ENCODE measurements at regions not wholly inside any gene's neighbourhood (a gene's known extent, or its start where the extent isn't known, plus 50 kb on each side); places are given as distances from the start of the nearest gene placed in this dataset.

DNA sequence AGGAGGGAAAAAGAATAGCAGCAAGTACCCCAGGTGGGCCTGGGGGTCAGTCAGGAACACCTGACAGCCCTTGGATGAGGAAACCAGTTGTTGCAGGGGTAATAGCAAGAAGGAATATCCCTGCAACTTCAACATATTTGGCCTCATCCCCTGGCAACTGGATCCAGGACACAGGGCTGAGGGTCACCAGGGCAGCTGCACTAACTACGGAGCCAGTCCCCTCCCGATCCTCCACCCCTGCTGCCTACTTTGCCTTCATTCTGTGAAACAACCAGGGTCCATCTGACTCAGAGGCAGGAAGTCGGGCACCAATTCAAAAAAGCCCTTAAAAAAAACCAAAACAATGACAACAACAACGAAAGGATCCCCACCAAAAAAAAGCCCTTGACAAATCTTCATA is 52.9 kb downstream of the FRMPD3 start:
- no peak for DNase-seq (ENCODE audit: insufficient read length, low spot score)
- FAIRE-seq = no peak

DNA sequence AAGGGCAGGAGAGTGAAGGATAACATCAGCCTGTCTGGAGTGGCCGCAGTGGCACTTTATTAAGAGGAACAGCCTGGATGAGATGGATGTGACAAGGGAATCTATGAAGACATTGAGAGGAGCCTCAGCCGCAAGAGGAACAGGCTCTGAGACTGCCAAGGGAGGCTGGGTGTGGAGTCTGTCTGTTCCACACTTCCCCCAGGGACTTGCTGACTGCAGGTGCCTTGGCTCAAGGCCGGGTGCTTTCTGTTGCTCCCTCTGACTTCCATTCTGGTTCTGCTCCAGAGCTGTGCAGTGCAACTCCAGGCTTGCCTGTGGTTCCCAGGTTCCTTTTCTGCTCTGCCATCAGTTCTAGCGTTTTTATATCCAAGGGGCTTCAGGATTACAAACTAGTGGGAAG is 54.6 kb downstream of the FRMPD3 start:
- FAIRE-seq = no peak
- DNase-seq (ENCODE audit: insufficient read length, low spot score) = no peak

- no peak for DNase-seq (ENCODE audit: insufficient read length, low spot score)
- FAIRE-seq = no peak
These were observed 55.8 kb downstream of the FRMPD3 start for GRCh38 chrX:107505223-107505622.

DNA sequence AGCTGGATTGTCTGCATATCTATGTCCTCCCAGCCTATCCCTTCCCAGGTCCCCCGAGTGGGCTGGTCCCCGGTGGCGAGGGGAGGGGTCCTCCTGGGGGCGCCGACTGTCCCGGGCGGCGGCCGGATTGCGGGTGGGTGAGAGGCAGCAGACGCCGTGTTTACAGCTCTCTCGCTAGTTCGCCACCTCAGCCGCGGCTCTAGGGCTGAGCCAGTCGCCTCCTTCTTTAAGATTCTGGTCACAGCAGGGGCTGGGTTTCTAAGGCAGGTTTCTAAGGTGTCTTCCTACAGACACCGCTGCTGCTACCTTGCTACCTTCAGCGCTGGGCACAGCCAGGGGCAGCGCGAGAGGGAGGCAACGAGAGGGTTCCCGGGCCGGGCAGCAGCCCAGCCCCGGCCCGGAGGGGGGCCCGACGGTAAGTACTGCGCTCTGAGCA is 57.2 kb downstream of the FRMPD3 start:
- FAIRE-seq (no peak), DNase-seq (ENCODE audit: insufficient read length, low spot score) (no peak)

DNA sequence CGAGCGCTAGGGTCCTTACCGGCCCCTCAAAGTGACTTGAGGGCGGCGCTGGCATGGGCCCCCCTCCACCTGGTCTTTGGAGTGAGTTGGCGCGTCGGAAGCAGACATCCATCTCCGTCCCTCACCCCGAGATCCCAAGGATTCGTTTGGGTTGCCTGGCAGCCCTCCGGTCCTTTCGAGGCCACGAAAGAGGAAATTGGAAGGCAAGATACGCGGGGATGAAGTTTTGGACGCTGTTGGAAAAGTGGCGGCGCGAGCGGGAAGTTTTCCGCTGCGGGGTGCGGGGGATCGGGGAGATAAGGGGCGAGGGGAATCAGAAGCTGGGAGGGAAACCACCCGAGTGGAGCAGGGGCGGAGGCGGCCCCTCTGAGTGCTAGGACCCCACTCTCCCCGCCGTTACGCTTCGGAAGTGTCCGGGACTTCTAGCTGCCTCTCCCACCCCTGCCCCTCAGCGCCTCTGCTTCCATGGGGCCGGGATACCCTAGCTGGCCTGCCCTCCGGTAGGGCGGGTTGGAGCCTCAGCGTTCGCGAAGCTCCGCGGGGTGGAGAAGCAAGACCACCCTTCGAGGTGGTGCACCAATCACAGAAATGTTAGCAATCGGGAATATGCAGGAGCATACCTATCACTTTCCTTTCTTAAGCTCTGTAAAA is 57.8 kb downstream of the FRMPD3 start:
- no peak for DNase-seq (ENCODE audit: insufficient read length, low spot score)
- FAIRE-seq = no peak

- DNase-seq (ENCODE audit: insufficient read length, low spot score) (no peak), FAIRE-seq (no peak)
These were observed 58.3 kb downstream of the FRMPD3 start for GRCh38 chrX:107507744-107508117.

- FAIRE-seq (no peak), DNase-seq (ENCODE audit: insufficient read length, low spot score) (no peak)
These were observed 59.5 kb downstream of the FRMPD3 start for GRCh38 chrX:107508925-107509324.

DNA sequence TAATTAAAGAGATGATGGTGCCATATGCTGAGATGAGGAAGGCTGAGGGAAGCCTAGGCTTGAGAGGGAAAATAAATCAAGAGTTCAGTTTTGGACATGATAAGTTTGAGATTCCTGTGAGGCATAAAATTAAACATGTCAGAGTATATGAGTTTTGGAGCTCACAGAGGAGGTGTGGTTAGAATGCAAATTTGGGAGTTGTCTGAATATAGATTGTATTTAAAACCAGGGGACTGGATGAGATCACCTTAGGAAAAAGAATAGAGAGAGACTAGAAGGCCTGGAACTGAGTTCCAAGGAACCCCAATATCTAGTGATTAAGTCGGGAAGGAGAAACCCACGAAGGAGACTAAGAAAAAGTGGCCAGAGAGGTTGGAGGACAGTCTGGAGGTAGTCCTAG is 65.5 kb downstream of the FRMPD3 start:
- DNase-seq (ENCODE audit: insufficient read length, low spot score) (no peak), FAIRE-seq (no peak)

DNA sequence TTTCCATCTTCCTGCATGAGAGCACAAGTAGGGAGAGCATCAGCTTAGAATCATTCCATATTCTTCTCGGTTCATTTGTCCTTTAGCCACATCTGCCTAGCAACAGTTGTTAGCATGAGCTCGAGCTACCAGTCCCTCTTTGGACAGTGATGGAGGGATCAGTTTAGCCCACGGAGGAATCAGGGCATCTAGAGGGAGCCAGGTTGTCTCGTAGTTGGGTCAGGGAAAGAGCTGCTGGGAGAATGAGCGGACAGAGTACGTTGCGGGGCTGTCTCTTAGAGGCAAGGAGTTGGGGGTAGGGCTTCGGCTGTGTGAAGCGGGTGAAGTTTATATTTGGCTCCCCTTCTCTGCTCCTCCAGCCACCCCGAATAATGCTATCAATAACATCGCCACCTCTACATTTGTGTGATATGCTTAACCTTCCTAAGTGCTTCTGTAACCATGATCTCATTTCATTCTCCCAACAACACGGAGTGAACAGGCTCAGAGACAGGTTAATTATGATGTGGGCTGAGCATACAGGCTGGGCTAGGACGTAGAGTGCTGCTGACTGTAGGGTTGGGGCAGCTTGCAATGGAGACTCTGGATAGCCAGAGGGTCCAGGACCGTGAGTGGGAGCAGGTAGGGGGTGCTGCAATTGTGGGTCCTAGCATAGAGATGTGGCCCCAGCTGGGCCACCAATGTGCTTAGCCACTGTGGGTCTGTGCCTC is 72.6 kb downstream of the FRMPD3 start:
- no peak for FAIRE-seq
- DNase-seq (ENCODE audit: insufficient read length, low spot score) = no peak

- no peak for DNase-seq (ENCODE audit: insufficient read length, low spot score)
- no peak for FAIRE-seq
These were observed 73.4 kb downstream of the FRMPD3 start for GRCh38 chrX:107522901-107523300.

DNA sequence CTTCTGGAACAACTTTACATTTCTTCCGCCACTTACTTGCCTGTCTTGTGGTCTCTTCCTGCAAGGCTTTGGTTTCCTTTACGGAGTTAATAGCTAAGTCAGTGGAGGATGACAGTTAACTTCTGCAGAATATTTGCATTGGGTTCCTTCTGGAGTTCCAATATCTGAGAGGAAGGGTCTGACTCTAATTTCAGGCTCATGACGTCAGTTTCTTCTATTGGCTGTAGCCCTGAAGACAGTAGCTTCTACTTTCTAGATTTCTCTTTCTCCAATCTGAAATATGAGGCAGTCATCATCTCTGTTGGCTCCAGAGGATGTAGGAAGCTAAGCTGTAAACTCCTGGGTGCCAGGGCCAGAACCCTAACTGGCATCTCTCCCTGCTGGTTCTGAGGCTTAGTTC is 76.7 kb downstream of the FRMPD3 start:
- no peak for DNase-seq (ENCODE audit: insufficient read length, low spot score)
- FAIRE-seq = no peak

DNA sequence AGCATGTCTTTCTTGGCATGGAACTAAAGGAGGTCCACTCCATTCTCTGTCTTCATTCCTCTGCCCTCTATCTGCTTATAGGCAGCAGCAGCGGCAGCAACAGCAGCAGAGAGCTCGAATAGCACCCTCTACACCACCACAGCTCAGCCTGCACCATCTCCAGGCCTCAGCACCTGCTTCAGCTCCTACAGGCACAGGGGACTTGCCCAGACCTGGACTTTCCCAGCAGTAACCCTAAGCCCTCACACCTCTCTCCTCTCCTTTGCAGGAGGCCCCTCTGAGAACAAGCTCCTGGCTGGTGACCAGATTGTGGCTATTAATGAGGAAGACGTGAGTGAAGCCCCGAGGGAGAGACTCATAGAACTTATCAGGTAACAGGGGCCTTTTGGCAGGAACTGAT is 80.7 kb downstream of the FRMPD3 start:
- DNase-seq (ENCODE audit: insufficient read length, low spot score) = no peak
- FAIRE-seq = no peak

- FAIRE-seq (no peak), DNase-seq (ENCODE audit: insufficient read length, low spot score) (no peak)
These were observed 88.4 kb downstream of the FRMPD3 start for GRCh38 chrX:107537815-107538214.

GRCh38 chrX:107541244-107541643 is 87.1 kb upstream of the PRPS1 start:
- FAIRE-seq (no peak), DNase-seq (ENCODE audit: insufficient read length, low spot score) (no peak)

DNA sequence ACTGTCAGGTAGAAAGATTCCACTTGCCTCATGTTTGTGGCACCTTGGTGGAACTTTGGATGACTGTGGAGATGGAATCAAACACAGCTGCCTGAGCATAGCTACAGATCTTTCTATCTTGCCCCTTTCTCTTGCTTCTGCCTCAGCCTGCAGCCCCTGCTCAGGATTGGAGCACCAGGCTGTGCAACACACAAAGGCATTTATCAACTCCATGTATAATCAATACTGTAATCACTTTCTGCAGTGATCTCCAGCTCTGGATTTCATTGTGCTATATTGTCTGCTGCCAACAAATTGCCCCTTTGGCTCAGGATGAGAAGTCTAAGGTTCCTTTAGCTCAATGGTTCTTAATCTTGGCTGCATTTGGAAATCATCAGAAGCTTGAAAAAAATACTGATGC is 86.3 kb upstream of the PRPS1 start:
- DNase-seq (ENCODE audit: insufficient read length, low spot score) (no peak), FAIRE-seq (no peak)

DNA sequence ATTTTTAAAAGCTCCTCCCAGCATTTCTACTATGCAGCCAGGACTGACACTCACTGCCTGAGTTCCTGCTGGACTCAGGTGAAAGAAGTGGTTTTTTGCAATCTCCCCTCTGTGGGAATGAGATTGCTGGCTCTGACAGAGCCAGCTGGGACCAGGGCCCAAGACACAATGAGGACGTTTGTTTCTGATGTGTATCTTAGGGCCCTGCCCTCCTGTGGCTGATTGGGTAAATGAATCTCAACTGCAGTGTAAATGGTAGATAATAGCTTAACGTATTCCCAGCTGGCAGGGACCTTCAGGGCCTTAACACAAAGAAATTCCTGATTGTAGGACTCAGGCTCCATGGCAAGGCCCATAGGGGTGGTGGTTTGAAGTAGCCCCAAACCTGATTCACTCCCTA is 85.8 kb upstream of the PRPS1 start:
- FAIRE-seq (no peak), DNase-seq (ENCODE audit: insufficient read length, low spot score) (no peak)

- DNase-seq (ENCODE audit: insufficient read length, low spot score) (no peak), FAIRE-seq (no peak)
These were observed 80.7 kb upstream of the PRPS1 start for GRCh38 chrX:107547621-107548020.

- no peak for FAIRE-seq
These were observed 79.5 kb upstream of the PRPS1 start for GRCh38 chrX:107548775-107549174.

DNA sequence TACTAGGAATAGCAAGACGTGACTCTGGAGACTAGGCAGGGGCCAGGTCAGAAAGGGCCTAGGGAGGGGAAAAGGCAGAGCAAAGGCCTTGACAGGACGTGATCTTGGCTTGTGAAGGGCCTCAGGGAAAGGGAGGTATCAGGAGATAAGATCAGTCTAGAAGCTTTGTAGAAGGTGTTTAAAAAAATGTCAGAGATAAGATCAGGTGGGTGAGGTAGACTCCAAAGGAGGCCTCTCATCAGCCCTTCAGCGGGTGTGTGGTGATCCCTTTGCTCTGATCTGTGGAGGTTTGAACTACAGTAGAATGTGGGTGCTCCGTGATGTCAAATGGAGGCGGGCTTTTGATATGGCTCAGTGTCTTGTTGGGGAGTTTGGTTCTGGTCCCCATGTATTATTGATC is 78.8 kb upstream of the PRPS1 start:
- DNase-seq (ENCODE audit: insufficient read length, low spot score) (no peak), FAIRE-seq (no peak)

More at GRCh38 chrX:107548775-107549174, 79.5 kb upstream of the PRPS1 start:
- DNase-seq (ENCODE audit: insufficient read length, low spot score) = no peak

GRCh38 chrX:107551546-107551945 is 76.8 kb upstream of the PRPS1 start:
- no peak for DNase-seq (ENCODE audit: insufficient read length, low spot score)

DNA sequence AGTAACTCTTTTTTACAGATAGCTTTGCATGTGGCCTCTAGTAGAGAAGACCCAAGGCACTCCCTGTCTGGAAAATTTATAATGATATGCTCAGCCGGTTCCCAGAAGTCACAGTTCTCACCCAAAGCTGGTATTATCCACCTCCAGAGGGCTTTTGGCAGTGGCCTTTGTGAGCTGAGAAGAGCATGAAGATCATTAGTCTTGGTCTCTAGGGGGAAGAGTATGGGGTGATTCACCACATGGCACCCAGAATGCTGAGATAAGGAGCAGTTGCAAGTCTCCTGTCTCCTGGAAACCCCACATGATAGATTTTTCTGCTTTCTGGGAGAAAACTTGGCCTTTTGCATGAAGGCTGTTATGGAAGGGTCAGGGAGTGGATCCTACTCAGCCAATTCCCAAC is 75.4 kb upstream of the PRPS1 start:
- FAIRE-seq (no peak), DNase-seq (ENCODE audit: insufficient read length, low spot score) (no peak)

More at GRCh38 chrX:107551546-107551945, 76.8 kb upstream of the PRPS1 start:
- FAIRE-seq = no peak

DNA sequence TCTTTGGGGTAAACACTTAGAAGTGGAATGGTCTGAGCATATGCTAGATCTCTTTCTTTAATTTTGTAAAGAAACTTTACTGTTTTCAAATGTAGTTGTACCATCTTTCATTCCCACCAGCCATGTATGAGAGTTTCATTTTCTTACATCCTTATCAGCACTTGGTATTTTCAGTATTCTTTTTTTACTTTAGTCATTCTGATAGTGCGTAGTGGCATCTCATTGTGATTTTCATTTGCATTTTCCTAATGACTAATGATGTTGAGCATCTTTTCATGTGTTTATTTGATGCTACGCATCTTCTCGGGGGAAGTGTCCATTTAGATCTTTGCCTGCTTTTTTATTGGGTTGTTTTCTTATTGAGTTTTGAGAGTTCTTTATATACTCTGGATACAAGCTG is 71.3 kb upstream of the PRPS1 start:
- FAIRE-seq (no peak), DNase-seq (ENCODE audit: insufficient read length, low spot score) (no peak)

DNA sequence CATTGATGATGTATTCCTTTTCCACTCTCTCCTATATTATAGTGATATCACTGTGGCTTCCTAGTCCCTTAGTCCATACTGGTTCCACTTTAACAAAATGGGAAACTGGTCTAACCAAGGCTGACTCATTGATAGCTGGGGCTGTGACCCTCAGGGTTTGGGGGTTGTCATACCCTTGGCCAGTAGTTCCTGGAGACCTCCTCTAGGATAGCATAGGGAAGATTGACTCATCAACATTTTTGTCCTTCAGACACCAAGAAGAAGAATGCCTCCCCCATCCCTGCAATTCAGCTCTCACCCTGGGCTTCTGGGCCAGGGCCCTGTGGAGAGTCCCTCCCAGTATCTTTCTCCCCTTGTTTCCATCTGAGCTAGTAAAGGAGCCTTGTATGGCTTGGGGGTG is 68.8 kb upstream of the PRPS1 start:
- DNase-seq (ENCODE audit: insufficient read length, low spot score) = no peak
- FAIRE-seq = no peak
